Prostate gland (tissue), 2 donors: ENCODE measurements at regions not wholly inside any gene's neighbourhood (a gene's known extent, or its start where the extent isn't known, plus 50 kb on each side); places are given as distances from the start of the nearest gene placed in this dataset.

Experiments used
- DNase-seq: peaks from one replicate; pipeline ENCODE4 v3.0.0-alpha.2; 2019; ENCODE audit warnings: low spot score
- H3K27ac ChIP-seq, 2 donors: fragments of 200-600 bp; sonication (generic); 2 replicates each; pipeline ENCODE4 v1.5.1; 2017 to 2019
- H3K27me3 ChIP-seq: fragments of 200-600 bp; sonication (generic); replicated peaks from 2 replicates; pipeline ENCODE4 v1.5.1; 2019; ENCODE audit not compliant: insufficient read depth
- H3K36me3 ChIP-seq, 2 donors: fragments of 200-600 bp; sonication (generic); 1 replicate in 1 of 2; 2 replicates in 1 of 2; pipeline versions ENCODE4 v1.5.1 to v1.8.1; 2017 to 2019
- H3K4me1 ChIP-seq: fragments of 200-600 bp; sonication (generic); replicated peaks from 2 replicates; pipeline ENCODE4 v1.5.1; 2019
- H3K4me3 ChIP-seq, 2 donors: fragments of 200-600 bp; sonication (generic); 2 replicates each; pipeline ENCODE4 v1.5.1; 2017 to 2019
- H3K9me3 ChIP-seq: fragments of 200-600 bp; sonication (generic); 2 replicates; pipeline ENCODE4 v1.5.1; 2017
- CTCF ChIP-seq, 4 experiments: fragments of 200-600 bp in 2 of 4; fragments of 450-650 bp in 2 of 4; sonication (generic) in 2 of 4; IDR thresholded peaks; 1 replicate in 3 of 4; 2 replicates in 1 of 4; pipeline ENCODE4 v1.5.1; 2016 to 2019; ENCODE audit warnings: antibody characterized with exemption in 4 of 4, mild to moderate bottlenecking in 2 of 4, moderate library complexity in 2 of 4
- POLR2A ChIP-seq: fragments of 450-650 bp; IDR thresholded peaks from one replicate; pipeline ENCODE4 v1.6.1; 2016; ENCODE audit warnings: antibody characterized with exemption, mild to moderate bottlenecking
- POLR2AphosphoS5 ChIP-seq: sonication (generic); formaldehyde crosslinking; IDR thresholded peaks from one replicate; pipeline ENCODE4 v1.6.1; 2017; ENCODE audit warnings: antibody characterized with exemption
- WGBS: methylation state at CpG from one replicate; pipeline ENCODE4 v1.1.5; 2018; 5-methylcytosine and 5-hydroxymethylcytosine counted together
- intact Hi-C: fragments of 100-400 bp; cut with DNase I; formaldehyde crosslinking; loops from one replicate; pipeline ENCODE4 v1.14.2; 2022

- H3K27ac ChIP-seq: peak overlapping the region in 1 of 2 donors; percentile 8
- TF ChIP-seq POLR2A: no peak
- TF ChIP-seq POLR2AphosphoS5: no peak
- TF ChIP-seq CTCF (IDR thresholded peaks at IDR 0.05): no peak
Observed at GRCh38 chr6:154649721-154650120, 83.5 kb upstream of the SCAF8 start.

GRCh38 chr6:154650351-154650750, 82.9 kb upstream of the SCAF8 start:
- H3K4me1 ChIP-seq: no peaks in the 10 kb centered on the region
- 55% methylated on average over 2 of the region's 2 CpGs for WGBS
- intact Hi-C loops: no loop called here
- DNase-seq: no peak
- no peaks in the 10 kb centered on the region for H3K36me3 ChIP-seq
- no peak overlapping the region for H3K4me3 ChIP-seq
- H3K9me3 ChIP-seq: no peaks in the 10 kb centered on the region
- peak overlapping the region in 1 of 2 donors; percentile 8 for H3K27ac ChIP-seq
- TF ChIP-seq POLR2A: no peak
- TF ChIP-seq POLR2AphosphoS5: no peak
- no peak for TF ChIP-seq CTCF (IDR thresholded peaks at IDR 0.05)
- H3K27me3 ChIP-seq: no peaks in the 10 kb centered on the region

More at GRCh38 chr6:154649721-154650120, 83.5 kb upstream of the SCAF8 start:
- Histone ChIP-seq H3K4me3 (no peak overlapping the region), H3K4me1 (no peaks in the 10 kb centered on the region), H3K27me3 (no peaks in the 10 kb centered on the region), H3K9me3 (no peaks in the 10 kb centered on the region), H3K36me3 (no peaks in the 10 kb centered on the region)
- no peak for DNase-seq
- 35% methylated on average over 5 of the region's 5 CpGs for WGBS
- intact Hi-C loops: no loop called here

- Histone ChIP-seq H3K36me3 (no peaks in the 10 kb centered on the region), H3K27me3 (no peaks in the 10 kb centered on the region), H3K4me1 (no peaks in the 10 kb centered on the region), H3K27ac (no peak overlapping the region), H3K4me3 (no peak overlapping the region), H3K9me3 (no peaks in the 10 kb centered on the region)
- 78% methylated on average over 2 of the region's 2 CpGs for WGBS
- no peak for DNase-seq
- intact Hi-C loops: no loop called here
- TF ChIP-seq POLR2AphosphoS5: no peak
- no peak for TF ChIP-seq POLR2A
- TF ChIP-seq CTCF (IDR thresholded peaks at IDR 0.05): no peak
Observed at GRCh38 chr6:154651656-154652055, 81.6 kb upstream of the SCAF8 start.

GRCh38 chr6:154653385-154653784, 79.8 kb upstream of the SCAF8 start:
- intact Hi-C loops: no loop called here

More at GRCh38 chr6:154653385-154653784, 79.8 kb upstream of the SCAF8 start:
- no peak for DNase-seq
- H3K36me3 ChIP-seq: no peaks in the 10 kb centered on the region
- no peaks in the 10 kb centered on the region for H3K9me3 ChIP-seq
- TF ChIP-seq CTCF (IDR thresholded peaks at IDR 0.05) (no peak), POLR2AphosphoS5 (no peak), POLR2A (no peak)
- no peaks in the 10 kb centered on the region for H3K4me1 ChIP-seq
- no peak overlapping the region for H3K4me3 ChIP-seq
- H3K27ac ChIP-seq: no peak overlapping the region
- 17% methylated on average over 3 of the region's 3 CpGs for WGBS
- H3K27me3 ChIP-seq: no peaks in the 10 kb centered on the region
